Keratinocyte (primary cell): ENCODE measurements at regions not wholly inside any gene's neighbourhood (a gene's known extent, or its start where the extent isn't known, plus 50 kb on each side); places are given as distances from the start of the nearest gene placed in this dataset.

Source experiments
- EZH2 ChIP-seq: IDR thresholded peaks from one replicate; pipeline ENCODE4 v1.6.1; 2012; ENCODE audit warnings: inconsistent platforms, mild to moderate bottlenecking, low read length, moderate library complexity
- TF ChIP-seq, protein P1 (sequence below), 3 experiments: IDR thresholded peaks in 1 of 3; conservative IDR thresholded peaks in 1 of 3; optimal IDR thresholded peaks in 1 of 3; 2 replicates in 2 of 3; 3 replicates in 1 of 3; pipeline versions ENCODE3 to v1.5.1; 2011; ENCODE audit warnings: low read length in 3 of 3, mild to moderate bottlenecking in 3 of 3, moderate library complexity in 2 of 3, control low read depth in 1 of 3, inconsistent platforms in 1 of 3; ENCODE audit not compliant: insufficient read depth in 2 of 3; ENCODE audit errors: extremely low read depth in 1 of 3

DNA sequence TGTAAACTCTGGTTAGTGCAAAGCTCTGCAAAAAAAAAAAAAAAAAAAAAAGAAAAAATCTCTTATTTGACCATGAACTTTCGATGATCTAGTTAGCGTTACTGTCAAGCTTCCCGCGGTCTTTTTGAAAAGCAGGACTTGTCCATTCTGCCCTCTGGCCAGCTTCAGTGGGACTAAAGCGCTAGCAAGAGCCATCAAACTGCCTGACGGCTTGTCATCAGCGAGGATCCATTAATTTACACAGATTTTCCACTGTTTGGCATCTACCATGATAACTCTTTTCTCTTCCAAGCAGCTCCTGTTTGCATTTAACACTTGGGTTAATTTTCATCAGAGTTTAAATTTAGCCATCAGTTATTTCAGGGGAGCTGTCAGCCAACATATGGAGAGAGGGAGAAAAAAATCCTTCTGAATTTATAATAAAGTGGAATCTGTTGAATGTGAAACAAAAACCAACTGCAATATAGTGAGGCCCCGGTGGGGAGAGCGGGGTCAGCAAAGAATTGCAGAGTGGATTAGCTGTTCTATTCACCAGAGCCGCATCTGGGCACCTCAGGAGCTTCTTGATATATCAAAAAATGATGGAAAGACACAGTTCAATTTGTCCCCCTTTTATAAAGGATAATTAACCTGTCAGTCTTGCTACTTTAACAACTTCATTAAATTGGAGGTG lies 298.2 kb downstream of the SPATA17 start:
- no peak for TF ChIP-seq EZH2
- TF ChIP-seq, protein P1, sequence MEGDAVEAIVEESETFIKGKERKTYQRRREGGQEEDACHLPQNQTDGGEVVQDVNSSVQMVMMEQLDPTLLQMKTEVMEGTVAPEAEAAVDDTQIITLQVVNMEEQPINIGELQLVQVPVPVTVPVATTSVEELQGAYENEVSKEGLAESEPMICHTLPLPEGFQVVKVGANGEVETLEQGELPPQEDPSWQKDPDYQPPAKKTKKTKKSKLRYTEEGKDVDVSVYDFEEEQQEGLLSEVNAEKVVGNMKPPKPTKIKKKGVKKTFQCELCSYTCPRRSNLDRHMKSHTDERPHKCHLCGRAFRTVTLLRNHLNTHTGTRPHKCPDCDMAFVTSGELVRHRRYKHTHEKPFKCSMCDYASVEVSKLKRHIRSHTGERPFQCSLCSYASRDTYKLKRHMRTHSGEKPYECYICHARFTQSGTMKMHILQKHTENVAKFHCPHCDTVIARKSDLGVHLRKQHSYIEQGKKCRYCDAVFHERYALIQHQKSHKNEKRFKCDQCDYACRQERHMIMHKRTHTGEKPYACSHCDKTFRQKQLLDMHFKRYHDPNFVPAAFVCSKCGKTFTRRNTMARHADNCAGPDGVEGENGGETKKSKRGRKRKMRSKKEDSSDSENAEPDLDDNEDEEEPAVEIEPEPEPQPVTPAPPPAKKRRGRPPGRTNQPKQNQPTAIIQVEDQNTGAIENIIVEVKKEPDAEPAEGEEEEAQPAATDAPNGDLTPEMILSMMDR (optimal IDR thresholded peaks at IDR 0.05 in 1 of 3, IDR thresholded peaks at IDR 0.05 in 1 of 3, conservative IDR thresholded peaks at IDR 0.05 in 1 of 3; ENCODE audit: extremely low read depth in 1 of 3, insufficient read depth in 2 of 3, low read length in 3 of 3), result no peak
